ENCODE measurements at regions not wholly inside any gene's neighbourhood (a gene's known extent, or its start where the extent isn't known, plus 50 kb on each side); places are given as distances from the start of the nearest gene placed in this dataset.

DNA sequence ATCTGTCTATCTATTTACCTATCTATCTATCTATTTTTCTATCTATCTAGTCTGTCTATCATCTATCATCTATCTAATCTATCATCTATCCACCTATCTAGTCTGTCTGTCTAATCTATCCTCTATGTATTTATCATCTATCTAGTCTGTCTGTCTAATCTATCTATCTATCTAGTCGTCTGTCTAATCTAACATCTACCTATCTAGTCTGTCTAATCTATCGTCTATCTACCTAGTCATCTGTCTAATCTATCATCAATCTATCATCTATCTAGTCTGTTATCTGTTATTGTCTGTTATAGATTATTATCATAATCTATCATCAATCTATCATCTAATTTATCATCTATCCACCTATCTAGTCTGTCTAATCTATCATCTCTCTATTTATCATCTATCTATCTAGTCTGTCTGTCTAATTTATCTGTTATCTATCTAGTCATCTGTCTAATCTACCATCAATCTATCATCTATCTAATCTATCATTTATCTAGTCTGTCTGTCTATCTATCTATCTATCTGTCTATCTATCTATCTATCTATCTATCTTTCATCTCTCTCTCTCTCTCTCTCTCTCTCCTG is 80.2 kb upstream of the ZNF618 start:
- Histone ChIP-seq H4K8ac (ENCODE audit: extremely low read depth, insufficient read depth, low read length) (no peak overlapping the region), H4K91ac (replicated peaks; ENCODE audit: insufficient read length, low read length) (no peak overlapping the region), H2BK20ac (ENCODE audit: low read length) (no peak overlapping the region), H3K27me3 (replicated peaks in 1 of 4; ENCODE audit: control insufficient read depth in 3 of 4, extremely low read depth in 1 of 4, insufficient read depth in 3 of 4, low read length in 3 of 4) (no peaks in the 10 kb centered on the region), H3K4me1 (replicated peaks in 1 of 4; ENCODE audit: control insufficient read depth in 3 of 4, insufficient read depth in 4 of 4, low read length in 3 of 4) (peaks cover 0 to 4% (median 0%) of the 10 kb centered on the region in 4 experiments; a peak in 2 of 7 replicates), H3K56ac (replicated peaks; ENCODE audit: insufficient read length, low read depth, low read length) (no peak overlapping the region), H3K14ac (ENCODE audit: insufficient read length) (no peak overlapping the region), H3K4ac (replicated peaks; ENCODE audit: insufficient read length, low read depth, low read length) (no peak overlapping the region), H4K5ac (ENCODE audit: insufficient read length, low read depth, low read length) (no peak overlapping the region), H3K4me2 (ENCODE audit: insufficient read depth in 1 of 2, low read depth in 2 of 2, low read length in 2 of 2) (no peak overlapping the region), H3K79me1 (ENCODE audit: low read depth, low read length) (no peaks in the 10 kb centered on the region), H2BK12ac (ENCODE audit: low read depth, low read length) (no peak overlapping the region), H4K20me1 (replicated peaks in 1 of 2; ENCODE audit: control insufficient read depth in 1 of 2, insufficient read depth in 2 of 2, low read length in 2 of 2) (no peaks in the 10 kb centered on the region), H2AK5ac (ENCODE audit: low read depth, low read length) (no peak overlapping the region), H2BK5ac (ENCODE audit: low read depth, low read length) (no peak overlapping the region), H3K18ac (ENCODE audit: extremely low read depth, low read length) (no peak overlapping the region), H3K4me3 (ENCODE audit: extremely low read depth in 1 of 4, insufficient read depth in 2 of 4, low read depth in 3 of 4, low read length in 4 of 4) (no peak overlapping the region), H2BK120ac (replicated peaks; ENCODE audit: low read depth, low read length) (no peak overlapping the region), H2BK15ac (ENCODE audit: low read length) (no peak overlapping the region), H3K9ac (replicated peaks in 1 of 4; ENCODE audit: extremely low read depth in 1 of 4, low read depth in 3 of 4, low read length in 3 of 4) (no peak overlapping the region), H3K79me2 (ENCODE audit: control insufficient read depth in 1 of 2, insufficient read depth in 2 of 2, low read length in 2 of 2) (no peaks in the 10 kb centered on the region), H2AFZ (ENCODE audit: low read length) (no peak overlapping the region), H3K36me3 (ENCODE audit: control insufficient read depth in 2 of 4, insufficient read depth in 4 of 4, low read length in 3 of 4) (no peaks in the 10 kb centered on the region), H3K23me2 (ENCODE audit: low read depth, low read length) (no peaks in the 10 kb centered on the region; the same call in 1 of the 2 replicates), H3K9me3 (ENCODE audit: insufficient read depth in 2 of 2, low read depth in 1 of 2, low read length in 1 of 2) (no peaks in the 10 kb centered on the region), H3K23ac (ENCODE audit: insufficient read length) (no peak overlapping the region), H3K27ac (ENCODE audit: low read depth, low read length) (no peak overlapping the region)
- ChIA-PET POLR2A (ENCODE audit: partially characterized antibody) (no interaction called here), CTCF (ENCODE audit: partially characterized antibody) (interaction anchor here (0.6 to 3.8 kb wide), 8 partner anchors 8 to 59 kb away, joined by 3 to 15 read pairs (median 4); no protein-coding TSS in a partner anchor)
- no peak for TF ChIP-seq SP1 (IDR thresholded peaks at IDR 0.05; ENCODE audit: low read depth, low read length)
- TF ChIP-seq RAD21 (IDR thresholded peaks at IDR 0.05 in 1 of 2, conservative IDR thresholded peaks at IDR 0.05 in 1 of 2; ENCODE audit: low read depth in 2 of 2, low read length in 2 of 2): no peak
- no peak for TF ChIP-seq RFX5 (IDR thresholded peaks at IDR 0.05; ENCODE audit: borderline replicate concordance, low read depth, low read length)
- TF ChIP-seq BACH1 (IDR thresholded peaks at IDR 0.05; ENCODE audit: low read length): no peak
- no peak for TF ChIP-seq CBX8 (IDR thresholded peaks at IDR 0.05; ENCODE audit: borderline replicate concordance, low read depth, low read length)
- TF ChIP-seq TAF1 (IDR thresholded peaks at IDR 0.05; ENCODE audit: low read depth, low read length): no peak
- no peak for TF ChIP-seq CHD1 (IDR thresholded peaks at IDR 0.05; ENCODE audit: low read depth, low read length)
- no peak for TF ChIP-seq ASH2L (IDR thresholded peaks at IDR 0.05; ENCODE audit: low read length)
- no peak for TF ChIP-seq SIN3A (conservative IDR thresholded peaks at IDR 0.05 in 1 of 2, IDR thresholded peaks at IDR 0.05 in 1 of 2; ENCODE audit: low read depth in 1 of 2, low read length in 2 of 2)
- TF ChIP-seq TBP (IDR thresholded peaks at IDR 0.05; ENCODE audit: low read depth, low read length): no peak
- TF ChIP-seq RNF2 (IDR thresholded peaks at IDR 0.05; ENCODE audit: borderline replicate concordance, low read depth, low read length, missing control alignments, poor library complexity, severe bottlenecking): no peak
- WGBS, 2 experiments (ENCODE audit: extremely low coverage in 1 of 2, insufficient coverage in 1 of 2, insufficient read length in 1 of 2, insufficient replicate concordance in 2 of 2, low coverage in 1 of 2, low lambda C conversion rate in 2 of 2, missing lambda C conversion rate in 1 of 2): 82% methylated on average over 2 of the region's 2 CpGs; no CpG with 5 or more reads in 1 of the 2 experiments
- DNase-seq (ENCODE audit: low read depth in 1 of 2, low spot score in 2 of 2) (no peak), FAIRE-seq (no peak)
